Tibial nerve (tissue), 4 donors: ENCODE measurements at regions not wholly inside any gene's neighbourhood (a gene's known extent, or its start where the extent isn't known, plus 50 kb on each side); places are given as distances from the start of the nearest gene placed in this dataset.

Experiments
- DNase-seq, 2 donors: peaks; one replicate each; pipeline ENCODE4 v3.0.0-alpha.2; 2019; ENCODE audit warnings: low spot score in 2 of 2
- H3K27ac ChIP-seq, 4 donors: fragments of 200-600 bp; sonication (generic) in 3 of 4; one replicate each; pipeline ENCODE4 v1.5.1; 2017 to 2019; ENCODE audit warnings: mild to moderate bottlenecking in 1 of 4
- H3K27me3 ChIP-seq, 2 donors: fragments of 200-600 bp; sonication (generic) in 1 of 2; one replicate each; pipeline versions ENCODE4 v1.5.1 to v1.6.0; 2017 to 2019
- H3K36me3 ChIP-seq, 3 donors: fragments of 200-600 bp; sonication (generic); one replicate each; pipeline ENCODE4 v1.5.1; 2018 to 2019
- H3K4me1 ChIP-seq, 4 donors: fragments of 200-600 bp; sonication (generic) in 3 of 4; one replicate each; pipeline ENCODE4 v1.5.1; 2017 to 2019
- H3K4me3 ChIP-seq, 4 donors: fragments of 200-600 bp; sonication (generic) in 3 of 4; one replicate each; pipeline ENCODE4 v1.5.1; 2017 to 2019; ENCODE audit warnings: mild to moderate bottlenecking in 1 of 4, moderate library complexity in 1 of 4
- H3K9me3 ChIP-seq, 4 donors: fragments of 200-600 bp; sonication (generic) in 3 of 4; one replicate each; pipeline ENCODE4 v1.5.1; 2017 to 2019
- EP300 ChIP-seq, 2 donors: sonication (generic); formaldehyde crosslinking; IDR thresholded peaks; one replicate each; pipeline ENCODE4 v1.6.1; 2017; ENCODE audit warnings: antibody characterized with exemption in 2 of 2, mild to moderate bottlenecking in 1 of 2
- POLR2A ChIP-seq, 2 donors: fragments of 450-650 bp; IDR thresholded peaks; one replicate each; pipeline ENCODE4 v1.6.1; 2017; ENCODE audit warnings: antibody characterized with exemption in 2 of 2, mild to moderate bottlenecking in 2 of 2, moderate library complexity in 2 of 2
- WGBS, 2 donors: methylation state at CpG; one replicate each; pipeline ENCODE4 v1.1.5; 2018; 5-methylcytosine and 5-hydroxymethylcytosine counted together
- TF ChIP-seq, protein P1 (sequence below), 5 experiments: fragments of 200-600 bp in 3 of 5; fragments of 450-650 bp in 2 of 5; sonication (generic) in 3 of 5; IDR thresholded peaks; one replicate each; pipeline ENCODE4 v1.5.1; 2016 to 2019; ENCODE audit warnings: antibody characterized with exemption in 5 of 5, mild to moderate bottlenecking in 3 of 5, moderate library complexity in 2 of 5

DNA sequence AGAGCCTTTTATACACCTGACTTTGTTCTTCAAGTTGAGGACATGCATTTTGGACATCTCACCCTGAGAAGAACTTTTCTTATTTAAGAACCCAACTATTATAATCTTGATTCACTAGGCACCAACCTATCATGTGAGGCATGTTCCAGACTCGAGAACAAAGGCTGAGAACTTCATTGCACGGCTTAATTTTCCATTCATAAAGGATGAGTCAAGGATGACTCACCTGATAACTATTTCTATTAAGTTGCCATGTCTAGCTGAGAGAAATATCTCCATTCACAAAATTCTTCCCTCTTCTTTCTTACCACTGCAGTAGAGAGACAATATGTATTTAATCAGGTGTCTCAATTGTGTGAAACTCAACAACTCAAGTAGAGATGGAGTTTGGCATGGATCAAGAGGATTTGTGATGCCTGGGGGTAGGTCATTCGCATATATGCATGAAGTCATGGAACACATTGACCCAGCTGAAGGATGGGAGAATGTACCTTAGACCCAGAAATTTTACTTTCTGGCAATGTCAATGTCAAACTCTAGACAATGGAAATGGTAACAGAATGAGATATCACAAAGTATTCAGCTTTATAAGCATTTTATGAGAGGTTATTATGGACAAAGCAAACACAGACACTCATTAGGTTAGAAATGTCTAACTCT is 173.2 kb upstream of the PRNP start:
- WGBS, 2 donors: 46 to 47% methylated on average over 3 of the region's 3 CpGs

DNA sequence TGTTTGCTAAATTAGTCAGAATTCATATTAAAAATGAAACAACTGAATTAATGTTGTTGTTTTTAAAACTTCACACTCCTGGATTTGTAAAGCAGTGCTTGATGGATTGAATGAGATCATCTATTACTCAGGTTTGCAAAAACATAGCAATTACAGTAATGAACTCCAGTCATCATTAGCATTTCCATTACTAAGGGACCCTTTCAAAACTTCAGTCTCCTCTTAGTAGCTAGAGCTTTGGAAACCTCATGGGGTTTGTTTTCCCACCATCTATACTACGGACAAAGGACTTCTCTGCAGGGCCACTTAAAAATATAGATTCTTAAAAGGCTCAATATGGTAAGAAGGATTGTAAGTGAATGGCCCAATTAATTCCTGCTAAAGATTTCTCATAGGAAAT is 174.5 kb upstream of the PRNP start:
- H3K27ac ChIP-seq: no peak overlapping the region
- 62 to 76% methylated on average over 1 of the region's 1 CpG for WGBS, 2 donors
- H3K9me3 ChIP-seq: peaks cover 0 to 11% (median 0%) of the 10 kb centered on the region in 4 donors
- no peaks in the 10 kb centered on the region for H3K27me3 ChIP-seq
- no peaks in the 10 kb centered on the region for H3K4me1 ChIP-seq
- no peaks in the 10 kb centered on the region for H3K36me3 ChIP-seq
- no peak for DNase-seq
- H3K4me3 ChIP-seq: no peak overlapping the region
- TF ChIP-seq, protein P1, sequence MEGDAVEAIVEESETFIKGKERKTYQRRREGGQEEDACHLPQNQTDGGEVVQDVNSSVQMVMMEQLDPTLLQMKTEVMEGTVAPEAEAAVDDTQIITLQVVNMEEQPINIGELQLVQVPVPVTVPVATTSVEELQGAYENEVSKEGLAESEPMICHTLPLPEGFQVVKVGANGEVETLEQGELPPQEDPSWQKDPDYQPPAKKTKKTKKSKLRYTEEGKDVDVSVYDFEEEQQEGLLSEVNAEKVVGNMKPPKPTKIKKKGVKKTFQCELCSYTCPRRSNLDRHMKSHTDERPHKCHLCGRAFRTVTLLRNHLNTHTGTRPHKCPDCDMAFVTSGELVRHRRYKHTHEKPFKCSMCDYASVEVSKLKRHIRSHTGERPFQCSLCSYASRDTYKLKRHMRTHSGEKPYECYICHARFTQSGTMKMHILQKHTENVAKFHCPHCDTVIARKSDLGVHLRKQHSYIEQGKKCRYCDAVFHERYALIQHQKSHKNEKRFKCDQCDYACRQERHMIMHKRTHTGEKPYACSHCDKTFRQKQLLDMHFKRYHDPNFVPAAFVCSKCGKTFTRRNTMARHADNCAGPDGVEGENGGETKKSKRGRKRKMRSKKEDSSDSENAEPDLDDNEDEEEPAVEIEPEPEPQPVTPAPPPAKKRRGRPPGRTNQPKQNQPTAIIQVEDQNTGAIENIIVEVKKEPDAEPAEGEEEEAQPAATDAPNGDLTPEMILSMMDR (IDR thresholded peaks at IDR 0.05): no peak
- TF ChIP-seq POLR2A (IDR thresholded peaks at IDR 0.05) (no peak), EP300 (IDR thresholded peaks at IDR 0.05) (no peak)

More for the DNA sequence above, 173.2 kb upstream of the PRNP start:
- Histone ChIP-seq H3K9me3 (peaks cover 0 to 11% (median 0%) of the 10 kb centered on the region in 4 donors), H3K4me3 (no peak overlapping the region), H3K27ac (no peak overlapping the region), H3K36me3 (no peaks in the 10 kb centered on the region), H3K4me1 (no peaks in the 10 kb centered on the region), H3K27me3 (no peaks in the 10 kb centered on the region)
- TF ChIP-seq, protein P1 (IDR thresholded peaks at IDR 0.05): no peak
- TF ChIP-seq POLR2A (IDR thresholded peaks at IDR 0.05): no peak
- no peak for TF ChIP-seq EP300 (IDR thresholded peaks at IDR 0.05)
- no peak for DNase-seq

DNA sequence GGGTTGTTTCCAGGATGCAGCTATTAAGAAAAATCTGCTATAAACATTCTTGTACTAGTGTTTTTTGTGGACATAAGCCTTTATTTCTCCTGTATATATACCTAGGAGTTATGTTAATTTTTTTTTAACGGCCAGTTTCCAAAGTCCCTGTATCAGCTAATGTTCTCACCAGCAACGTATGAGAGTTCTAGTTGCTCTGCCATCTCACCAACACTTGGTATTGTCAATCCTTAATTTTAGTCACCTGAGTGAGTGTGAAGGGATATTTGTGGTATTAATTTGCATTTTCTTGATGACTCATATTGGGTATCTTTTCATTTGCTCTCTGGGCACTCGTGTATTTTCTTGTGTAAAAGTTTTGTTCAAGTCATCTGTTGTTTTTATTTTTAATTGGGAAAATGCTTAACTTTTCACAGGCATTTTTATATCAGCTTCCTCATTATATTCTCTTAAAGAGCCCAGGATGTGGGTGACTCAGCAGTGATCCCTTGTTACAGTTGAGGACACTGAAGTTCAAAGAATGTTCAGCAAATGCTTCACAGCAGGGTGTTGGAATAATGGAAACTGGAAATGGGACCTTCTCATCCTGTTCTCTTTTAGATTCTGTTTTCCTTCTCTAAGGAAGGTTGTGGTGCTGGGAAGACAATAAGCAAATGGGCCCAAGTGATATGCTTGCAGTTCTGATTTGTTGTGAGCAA is 176.3 kb upstream of the PRNP start:
- Histone ChIP-seq H3K36me3 (no peaks in the 10 kb centered on the region), H3K4me1 (no peaks in the 10 kb centered on the region), H3K27me3 (no peaks in the 10 kb centered on the region), H3K4me3 (no peak overlapping the region), H3K9me3 (peaks cover 0 to 11% (median 0%) of the 10 kb centered on the region in 4 donors), H3K27ac (no peak overlapping the region)
- no peak for DNase-seq
- TF ChIP-seq EP300 (IDR thresholded peaks at IDR 0.05): no peak
- TF ChIP-seq POLR2A (IDR thresholded peaks at IDR 0.05): no peak
- TF ChIP-seq, protein P1 (IDR thresholded peaks at IDR 0.05): no peak
- WGBS, 2 donors: 86% methylated on average over 3 of the region's 3 CpGs

DNA sequence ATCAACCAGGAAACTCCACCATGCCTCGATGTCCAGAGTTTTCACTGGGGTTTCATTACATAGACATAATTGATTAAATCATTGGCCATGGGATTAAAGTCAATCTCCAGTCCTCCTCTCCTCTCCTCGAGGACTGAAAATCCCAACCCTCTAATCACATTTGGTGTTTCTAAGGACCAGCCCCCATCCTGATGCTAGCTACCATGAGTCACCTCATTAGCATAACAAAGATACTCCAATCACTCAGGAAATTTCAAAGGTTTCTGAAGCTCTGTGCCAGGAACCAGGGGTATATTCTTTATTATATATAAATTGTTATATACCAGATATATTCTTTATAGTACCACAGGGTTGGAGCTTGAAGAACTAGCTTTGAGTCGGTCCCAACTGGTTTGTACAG is 177.5 kb upstream of the PRNP start:
- TF ChIP-seq, protein P1 (IDR thresholded peaks at IDR 0.05): no peak
- TF ChIP-seq EP300 (IDR thresholded peaks at IDR 0.05) (no peak), POLR2A (IDR thresholded peaks at IDR 0.05) (no peak)
- 80 to 93% methylated on average over 3 of the region's 3 CpGs for WGBS, 2 donors
- Histone ChIP-seq H3K36me3 (no peaks in the 10 kb centered on the region), H3K4me1 (no peaks in the 10 kb centered on the region), H3K9me3 (peaks cover 0 to 11% (median 0%) of the 10 kb centered on the region in 4 donors), H3K4me3 (no peak overlapping the region), H3K27ac (no peak overlapping the region), H3K27me3 (no peaks in the 10 kb centered on the region)
- no peak for DNase-seq

DNA sequence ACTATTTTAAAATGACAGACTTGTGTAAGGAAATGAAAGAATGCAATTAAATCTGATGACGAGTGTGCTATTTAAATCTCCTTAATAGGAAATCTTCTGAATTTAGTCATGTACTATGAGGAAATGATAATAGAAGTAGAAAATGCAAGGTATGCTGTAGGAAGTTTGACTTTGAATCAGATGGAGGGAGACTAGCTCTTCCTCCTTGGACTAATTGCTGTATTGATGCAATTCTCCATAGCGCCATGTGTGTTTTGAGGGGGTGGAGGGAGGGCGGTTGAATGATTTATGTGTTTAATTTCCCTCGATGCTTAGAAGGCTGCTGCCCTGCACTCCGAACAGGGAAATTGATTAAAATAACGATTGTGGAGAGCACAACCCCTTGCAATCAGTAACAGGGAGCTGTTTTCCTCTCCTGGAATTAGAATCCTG is 179.0 kb upstream of the PRNP start:
- Histone ChIP-seq H3K9me3 (peaks cover 0 to 13% (median 0%) of the 10 kb centered on the region in 4 donors), H3K27ac (no peak overlapping the region), H3K36me3 (no peaks in the 10 kb centered on the region), H3K4me1 (no peaks in the 10 kb centered on the region), H3K4me3 (no peak overlapping the region), H3K27me3 (no peaks in the 10 kb centered on the region)
- TF ChIP-seq POLR2A (IDR thresholded peaks at IDR 0.05) (no peak), EP300 (IDR thresholded peaks at IDR 0.05) (no peak)
- TF ChIP-seq, protein P1 (IDR thresholded peaks at IDR 0.05): no peak
- no peak for DNase-seq
- 16 to 21% methylated on average over 6 of the region's 6 CpGs for WGBS, 2 donors
